ENCODE measurements at regions not wholly inside any gene's neighbourhood (a gene's known extent, or its start where the extent isn't known, plus 50 kb on each side); places are given as distances from the start of the nearest gene placed in this dataset.

- no peak for TF ChIP-seq GABPB1 (CRISPR knock-in tag; IDR thresholded peaks at IDR 0.05)
- TF ChIP-seq ZNF232 (CRISPR knock-in tag; IDR thresholded peaks at IDR 0.05): no peak
- no peak for TF ChIP-seq ZNF416 (CRISPR knock-in tag; IDR thresholded peaks at IDR 0.05)
- TF ChIP-seq EMX1 (CRISPR knock-in tag; IDR thresholded peaks at IDR 0.05): no peak
- no peak for TF ChIP-seq CREM (CRISPR knock-in tag; IDR thresholded peaks at IDR 0.05)
- no peak for TF ChIP-seq NR3C1 (CRISPR knock-in tag; conservative IDR thresholded peaks at IDR 0.05; ENCODE audit: low read depth)
- no peak for TF ChIP-seq PRRX2 (CRISPR knock-in tag; IDR thresholded peaks at IDR 0.05)
- TF ChIP-seq ATF3 (CRISPR knock-in tag; conservative IDR thresholded peaks at IDR 0.05): no peak
These were observed 65.6 kb upstream of the C15orf39 start (continued) for GRCh38 chr15:75136118-75136517.

- Mint-ChIP-seq H3K36me3 (peaks cover 6% of the 10 kb centered on the region), H3K4me1 (no peaks in the 10 kb centered on the region), H3K27me3 (ENCODE audit: low read depth) (peaks cover 3% of the 10 kb centered on the region), H3K27ac (no peak overlapping the region), H3K9me3 (peaks cover 17% of the 10 kb centered on the region), H3K4me3 (no peak overlapping the region)
- TF ChIP-seq NFYB (CRISPR knock-in tag; conservative IDR thresholded peaks at IDR 0.05; ENCODE audit: low read depth) (no peak), KAT7 (CRISPR knock-in tag; IDR thresholded peaks at IDR 0.05; ENCODE audit: borderline replicate concordance) (no peak), ARID4B (CRISPR knock-in tag; IDR thresholded peaks at IDR 0.05; ENCODE audit: borderline replicate concordance) (no peak)
- no peak for DNase-seq (ENCODE audit: low spot score)
- ChIA-PET POLR2A (no interaction called here), CTCF (no interaction called here)
- ATAC-seq: no peak
These were observed 64.9 kb upstream of the C15orf39 start for GRCh38 chr15:75136758-75137157.

GRCh38 chr15:75138016-75138999 is 63.4 kb upstream of the C15orf39 start:
- DNase-seq (ENCODE audit: low spot score) (no peak), ATAC-seq (no peak; the same call in 1 of the 2 replicates)
- CTCF ChIA-PET: no interaction called here
- Mint-ChIP-seq H3K27ac (no peak overlapping the region), H3K27me3 (ENCODE audit: low read depth) (peaks cover 16% of the 10 kb centered on the region), H3K4me3 (no peak overlapping the region), H3K4me1 (no peaks in the 10 kb centered on the region), H3K9me3 (peaks cover 31% of the 10 kb centered on the region), H3K36me3 (peaks cover 20% of the 10 kb centered on the region)
- POLR2A ChIA-PET: no interaction called here
- TF ChIP-seq ATF1 (CRISPR knock-in tag; IDR thresholded peaks at IDR 0.05) (no peak), ZBTB43 (CRISPR knock-in tag; IDR thresholded peaks at IDR 0.05) (no peak), ZNF121 (CRISPR knock-in tag; IDR thresholded peaks at IDR 0.05) (no peak), ZNF396 (CRISPR knock-in tag; IDR thresholded peaks at IDR 0.05; ENCODE audit: borderline replicate concordance) (no peak), HMGXB4 (CRISPR knock-in tag; IDR thresholded peaks at IDR 0.05) (no peak), E2F4 (CRISPR knock-in tag; IDR thresholded peaks at IDR 0.05; ENCODE audit: borderline replicate concordance, low read depth) (no peak), AFF4 (CRISPR knock-in tag; IDR thresholded peaks at IDR 0.05; ENCODE audit: borderline replicate concordance) (no peak), NR3C1 (CRISPR knock-in tag; conservative IDR thresholded peaks at IDR 0.05; ENCODE audit: low read depth) (no peak), TEAD1 (CRISPR knock-in tag; IDR thresholded peaks at IDR 0.05) (no peak), CREB1 (CRISPR knock-in tag; IDR thresholded peaks at IDR 0.05) (no peak)
